ENCODE measurements at regions not wholly inside any gene's neighbourhood (a gene's known extent, or its start where the extent isn't known, plus 50 kb on each side); places are given as distances from the start of the nearest gene placed in this dataset.

DNA sequence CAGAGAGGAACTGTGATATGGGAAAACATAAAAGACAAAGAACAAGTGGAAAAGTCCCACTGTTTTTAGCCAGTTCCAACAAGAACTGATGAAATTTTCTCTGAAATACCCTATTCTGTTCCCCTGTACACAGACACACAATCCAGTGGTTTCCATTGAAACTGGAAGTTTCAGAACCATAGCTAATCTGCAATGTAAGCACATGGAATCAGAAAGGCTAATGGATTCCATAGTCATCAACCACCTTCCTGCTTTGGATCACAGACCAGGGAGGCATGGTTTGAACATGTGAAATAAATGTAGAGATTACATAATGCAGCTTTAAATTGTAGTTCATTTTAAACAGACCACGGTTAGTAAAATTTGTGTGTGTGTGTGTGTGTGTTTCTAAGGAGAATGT, 242.1 kb downstream of the GJA1 start:
- TF ChIP-seq POLR2A (IDR thresholded peaks at IDR 0.05; ENCODE audit: low read length) (no peak), GATA1 (IDR thresholded peaks at IDR 0.05; ENCODE audit: low read depth, low read length) (no peak)

All from erythroblast (primary cell).